MCF 10A (cell line): ENCODE measurements at regions not wholly inside any gene's neighbourhood (a gene's known extent, or its start where the extent isn't known, plus 50 kb on each side); places are given as distances from the start of the nearest gene placed in this dataset.

Experiments used
- BruUV-seq: library from RNA; stranded (reverse); fragments of 400-500 nt; replicated peaks from 2 replicates; lab custom pipeline; 2021; lab: Mats Ljungman, UMichigan
- CTCF ChIA-PET: fragments of 300-600 bp; sonication (Branson Sonifier 250); formaldehyde crosslinking; extraction: SDS; loops from one replicate; lab custom pipeline; 2021; ENCODE audit warnings: antibody characterized with exemption, inconsistent platforms; lab: Yijun Ruan, JAX
- POLR2A ChIA-PET: fragments of 300-600, 350-650 bp; sonication (Branson Sonifier 250); formaldehyde crosslinking; extraction: SDS; loops from one replicate; lab custom pipeline; 2020; ENCODE audit warnings: antibody characterized with exemption, inconsistent platforms; lab: Yijun Ruan, JAX
- DNase-seq: peaks from one replicate; pipeline ENCODE4 v3.0.0-alpha.2; 2018; ENCODE audit not compliant: unreplicated experiment
- H3K27ac Mint-ChIP-seq: one replicate; pipeline ENCODE4 v1.8.0; 2022; ENCODE audit warnings: mild to moderate bottlenecking, low read depth, mixed read lengths; ENCODE audit not compliant: unreplicated experiment
- H3K27me3 Mint-ChIP-seq: one replicate; pipeline ENCODE4 v1.8.0; 2022; ENCODE audit warnings: mixed read lengths; ENCODE audit not compliant: insufficient read depth, unreplicated experiment
- H3K36me3 Mint-ChIP-seq: one replicate; pipeline ENCODE4 v1.8.0; 2022; ENCODE audit warnings: mild to moderate bottlenecking, moderate library complexity, mixed read lengths; ENCODE audit not compliant: insufficient read depth, unreplicated experiment
- H3K4me1 Mint-ChIP-seq: one replicate; pipeline ENCODE4 v1.8.0; 2022; ENCODE audit warnings: mixed read lengths; ENCODE audit not compliant: insufficient read depth, unreplicated experiment
- H3K4me3 Mint-ChIP-seq: one replicate; pipeline ENCODE4 v1.8.0; 2022; ENCODE audit warnings: mild to moderate bottlenecking, moderate library complexity, mixed read lengths; ENCODE audit not compliant: unreplicated experiment
- H3K9me3 Mint-ChIP-seq: one replicate; pipeline ENCODE4 v1.8.0; 2022; ENCODE audit warnings: mixed read lengths; ENCODE audit not compliant: unreplicated experiment
- intact Hi-C: fragments of 100-400 bp; cut with micrococcal nuclease; formaldehyde crosslinking; loops from 2 replicates; pipeline ENCODE4 v1.14.1; 2022
- TF ChIP-seq, protein P1 (sequence below): fragments of 200-600 bp; IDR thresholded peaks from one replicate; pipeline ENCODE4 v1.8.0; 2022; ENCODE audit warnings: antibody characterized with exemption, mild to moderate bottlenecking; ENCODE audit not compliant: unreplicated experiment

DNA sequence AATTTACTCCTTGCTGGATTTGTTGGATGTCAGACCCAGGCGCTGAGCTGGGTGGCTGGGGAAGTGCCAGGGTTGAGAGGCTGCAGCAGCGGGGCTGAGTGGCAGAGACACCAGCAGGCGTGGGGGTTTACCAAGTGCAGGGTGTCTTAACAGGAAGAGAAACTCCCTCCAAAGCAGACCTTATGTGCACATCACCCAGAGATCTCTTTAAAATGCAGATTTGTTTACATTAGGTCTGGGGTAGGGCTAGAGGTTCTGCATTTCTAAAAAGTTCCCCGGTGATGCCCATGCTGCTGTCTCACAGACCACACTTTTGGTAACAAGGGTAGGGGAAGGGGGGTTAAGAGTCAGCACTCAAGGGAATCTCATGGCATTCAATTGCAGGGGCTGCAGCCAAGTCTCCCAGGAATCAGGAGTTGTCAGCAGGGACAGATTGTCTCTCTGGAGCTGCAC, 80.7 kb upstream of the OLFM4 start:
- no TSS peak for BruUV-seq
- no peaks in the 10 kb centered on the region for H3K4me1 Mint-ChIP-seq
- no peak overlapping the region for H3K4me3 Mint-ChIP-seq
- intact Hi-C loops: no loop called here
- no peak for DNase-seq
- no peak overlapping the region for H3K27ac Mint-ChIP-seq
- H3K9me3 Mint-ChIP-seq: peaks cover 9% of the 10 kb centered on the region
- ChIA-PET CTCF (interaction anchor here (1.1 to 2.1 kb wide), 2 partner anchors 9 to 20 kb away, joined by 3 to 11 read pairs; no protein-coding TSS in a partner anchor), POLR2A (no interaction called here)
- no peaks in the 10 kb centered on the region for H3K36me3 Mint-ChIP-seq
- peaks cover 18% of the 10 kb centered on the region for H3K27me3 Mint-ChIP-seq
- TF ChIP-seq, protein P1, sequence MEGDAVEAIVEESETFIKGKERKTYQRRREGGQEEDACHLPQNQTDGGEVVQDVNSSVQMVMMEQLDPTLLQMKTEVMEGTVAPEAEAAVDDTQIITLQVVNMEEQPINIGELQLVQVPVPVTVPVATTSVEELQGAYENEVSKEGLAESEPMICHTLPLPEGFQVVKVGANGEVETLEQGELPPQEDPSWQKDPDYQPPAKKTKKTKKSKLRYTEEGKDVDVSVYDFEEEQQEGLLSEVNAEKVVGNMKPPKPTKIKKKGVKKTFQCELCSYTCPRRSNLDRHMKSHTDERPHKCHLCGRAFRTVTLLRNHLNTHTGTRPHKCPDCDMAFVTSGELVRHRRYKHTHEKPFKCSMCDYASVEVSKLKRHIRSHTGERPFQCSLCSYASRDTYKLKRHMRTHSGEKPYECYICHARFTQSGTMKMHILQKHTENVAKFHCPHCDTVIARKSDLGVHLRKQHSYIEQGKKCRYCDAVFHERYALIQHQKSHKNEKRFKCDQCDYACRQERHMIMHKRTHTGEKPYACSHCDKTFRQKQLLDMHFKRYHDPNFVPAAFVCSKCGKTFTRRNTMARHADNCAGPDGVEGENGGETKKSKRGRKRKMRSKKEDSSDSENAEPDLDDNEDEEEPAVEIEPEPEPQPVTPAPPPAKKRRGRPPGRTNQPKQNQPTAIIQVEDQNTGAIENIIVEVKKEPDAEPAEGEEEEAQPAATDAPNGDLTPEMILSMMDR: no peak

- Mint-ChIP-seq H3K36me3 (no peaks in the 10 kb centered on the region), H3K9me3 (peaks cover 11% of the 10 kb centered on the region), H3K27me3 (peaks cover 23% of the 10 kb centered on the region), H3K4me1 (no peaks in the 10 kb centered on the region), H3K4me3 (no peak overlapping the region), H3K27ac (no peak overlapping the region)
- no TSS peak for BruUV-seq
- POLR2A ChIA-PET: no interaction called here
- CTCF ChIA-PET: interaction anchor here (1.4 kb wide), 1 partner anchor 23 kb away, joined by 8 read pairs; no protein-coding TSS in a partner anchor
- DNase-seq: no peak
- TF ChIP-seq, protein P1: no peak
- intact Hi-C loops: no loop called here
These were observed 83.3 kb upstream of the OLFM4 start for GRCh38 chr13:52945348-52945747.

- no TSS peak for BruUV-seq
- intact Hi-C loops: no loop called here
- peaks cover 16% of the 10 kb centered on the region for H3K9me3 Mint-ChIP-seq
- TF ChIP-seq, protein P1: no peak
- H3K36me3 Mint-ChIP-seq: no peaks in the 10 kb centered on the region
- H3K27me3 Mint-ChIP-seq: peaks cover 29% of the 10 kb centered on the region
- no peak for DNase-seq
- no peak overlapping the region for H3K4me3 Mint-ChIP-seq
- H3K27ac Mint-ChIP-seq: no peak overlapping the region
- POLR2A ChIA-PET: no interaction called here
- no peaks in the 10 kb centered on the region for H3K4me1 Mint-ChIP-seq
- CTCF ChIA-PET: interaction anchor here (1.4 kb wide), 1 partner anchor 23 kb away, joined by 8 read pairs; no protein-coding TSS in a partner anchor
These were observed 83.9 kb upstream of the OLFM4 start for GRCh38 chr13:52944697-52945096.

DNA sequence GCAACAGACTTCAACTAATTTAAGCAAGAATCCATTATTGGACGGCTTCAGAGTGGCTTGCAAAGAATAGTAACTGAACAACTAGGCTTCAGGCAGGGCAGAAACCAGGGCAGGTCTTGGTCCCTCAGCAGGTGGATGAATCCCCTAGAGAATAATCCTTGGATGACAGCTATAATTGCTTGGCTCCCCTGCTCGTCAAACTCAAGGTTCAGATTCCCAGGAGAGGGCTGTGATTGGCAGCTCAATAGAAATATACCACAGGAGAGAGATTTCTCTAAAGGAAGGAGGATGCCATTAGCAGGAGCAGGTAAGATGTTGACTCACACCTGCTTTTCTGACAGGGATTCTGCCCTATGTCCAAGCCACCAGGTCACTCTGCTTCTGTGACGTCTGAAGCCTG, 89.6 kb upstream of the PCDH8 start:
- Mint-ChIP-seq H3K27me3 (peaks cover 28% of the 10 kb centered on the region), H3K27ac (no peak overlapping the region), H3K36me3 (no peaks in the 10 kb centered on the region), H3K9me3 (peaks cover 7% of the 10 kb centered on the region), H3K4me3 (no peak overlapping the region), H3K4me1 (no peaks in the 10 kb centered on the region)
- TF ChIP-seq, protein P1: no peak
- ChIA-PET CTCF (interaction anchor here (4.4 kb wide), 1 partner anchor 30 kb away, joined by 24 read pairs; no protein-coding TSS in a partner anchor), POLR2A (interaction anchor here (0.5 kb wide), 1 partner anchor 14 kb away, joined by 3 read pairs; no protein-coding TSS in a partner anchor)
- intact Hi-C loops: no loop called here
- no peak for DNase-seq
- no TSS peak for BruUV-seq
